SK-N-SH treated with all-trans-retinoic acid at 6 μM for 48 hours (cell line): ENCODE measurements at regions not wholly inside any gene's neighbourhood (a gene's known extent, or its start where the extent isn't known, plus 50 kb on each side); places are given as distances from the start of the nearest gene placed in this dataset.

Experiments
- ATAC-seq: fragments of 200-7000 bp; cut with Tn5 transposase; 3 replicates; pipeline ENCODE4 v1.9.1; 2020; ENCODE audit warnings: mild to moderate bottlenecking, moderate library complexity
- ARNTL ChIP-seq: fragments of 450-650 bp; formaldehyde crosslinking; IDR thresholded peaks from 2 replicates; pipeline ENCODE4 v1.5.0; 2020; ENCODE audit warnings: low read depth, mild to moderate bottlenecking, moderate library complexity, borderline replicate concordance
- BACH2 ChIP-seq: fragments of 250-450 bp; sonication (Bioruptor Pico); IDR thresholded peaks from 2 replicates; pipeline ENCODE4 v1.9.0; 2021; ENCODE audit warnings: mild to moderate bottlenecking, borderline replicate concordance
- CSDC2 ChIP-seq: fragments of 250-450 bp; sonication (Bioruptor Pico); IDR thresholded peaks from 2 replicates; pipeline ENCODE4 v1.5.0; 2020; ENCODE audit warnings: mild to moderate bottlenecking, moderate library complexity
- ESRRG ChIP-seq: fragments of 250-450 bp; sonication (Bioruptor Pico); IDR thresholded peaks from 2 replicates; pipeline ENCODE4 v1.6.1; 2021; ENCODE audit warnings: mild to moderate bottlenecking
- ISL1 ChIP-seq: fragments of 250-450 bp; sonication (Bioruptor Pico); IDR thresholded peaks from 2 replicates; pipeline ENCODE4 v2.1.2; 2022; ENCODE audit warnings: mild to moderate bottlenecking, moderate library complexity
- OSR1 ChIP-seq: fragments of 250-450 bp; sonication (Bioruptor Pico); IDR thresholded peaks from 2 replicates; pipeline ENCODE4 v1.8.0; 2022; ENCODE audit warnings: moderate library complexity, mild to moderate bottlenecking, inconsistent platforms
- PPARA ChIP-seq: fragments of 250-450 bp; sonication (Bioruptor Pico); IDR thresholded peaks from 2 replicates; pipeline ENCODE4 v1.5.0; 2020; ENCODE audit warnings: mild to moderate bottlenecking, borderline replicate concordance
- RARB ChIP-seq: fragments of 250-450 bp; sonication (Bioruptor Pico); IDR thresholded peaks from 2 replicates; pipeline ENCODE4 v1.8.0; 2021; ENCODE audit warnings: mild to moderate bottlenecking, moderate library complexity
- SNAI2 ChIP-seq: fragments of 250-450 bp; sonication (Bioruptor Pico); IDR thresholded peaks from 2 replicates; pipeline ENCODE4 v1.5.0; 2020; ENCODE audit warnings: mild to moderate bottlenecking, moderate library complexity
- TCF4 ChIP-seq: fragments of 250-450 bp; sonication (Bioruptor Pico); IDR thresholded peaks from 2 replicates; pipeline ENCODE4 v1.8.0; 2021; ENCODE audit warnings: mild to moderate bottlenecking, moderate library complexity, borderline replicate concordance
- TOX ChIP-seq: fragments of 250-450 bp; sonication (Bioruptor Pico); IDR thresholded peaks from 2 replicates; pipeline ENCODE4 v1.8.0; 2021; ENCODE audit warnings: mild to moderate bottlenecking, moderate library complexity, borderline replicate concordance
- ZC3H10 ChIP-seq: fragments of 250-450 bp; sonication (Bioruptor Pico); IDR thresholded peaks from 2 replicates; pipeline ENCODE4 v1.5.1; 2021; ENCODE audit warnings: mild to moderate bottlenecking, moderate library complexity
- ZFP3 ChIP-seq: fragments of 250-450 bp; sonication (Bioruptor Pico); IDR thresholded peaks from 2 replicates; pipeline ENCODE4 v1.5.0; 2020; ENCODE audit warnings: mild to moderate bottlenecking, moderate library complexity
- ZNF565 ChIP-seq: fragments of 450-650 bp; formaldehyde crosslinking; conservative IDR thresholded peaks from 2 replicates; pipeline ENCODE4 v1.5.0; 2020; ENCODE audit warnings: low read depth, mild to moderate bottlenecking, moderate library complexity
- ZNF70 ChIP-seq: fragments of 450-650 bp; formaldehyde crosslinking; IDR thresholded peaks from 2 replicates; pipeline ENCODE4 v1.5.0; 2020; ENCODE audit warnings: mild to moderate bottlenecking, moderate library complexity
- ZNF8 ChIP-seq: fragments of 450-650 bp; formaldehyde crosslinking; IDR thresholded peaks from 2 replicates; pipeline ENCODE4 v1.5.0; 2020; ENCODE audit warnings: mild to moderate bottlenecking, moderate library complexity
- TF ChIP-seq, protein P1 (sequence below): fragments of 250-450 bp; sonication (Bioruptor Pico); IDR thresholded peaks from 2 replicates; pipeline ENCODE4 v1.8.0; 2021; ENCODE audit warnings: low read depth, mild to moderate bottlenecking, moderate library complexity, borderline replicate concordance
- TF ChIP-seq, protein P2 (sequence below): fragments of 250-450 bp; sonication (Bioruptor Pico); IDR thresholded peaks from 2 replicates; pipeline ENCODE4 v1.5.0; 2020; ENCODE audit warnings: mild to moderate bottlenecking, moderate library complexity
- TF ChIP-seq, protein P3 (sequence below): fragments of 250-450 bp; sonication (Bioruptor Pico); IDR thresholded peaks from 2 replicates; pipeline ENCODE4 v1.8.0; 2020; ENCODE audit warnings: mild to moderate bottlenecking, moderate library complexity, borderline replicate concordance
- TF ChIP-seq, protein P4 (sequence below): fragments of 250-450 bp; sonication (Bioruptor Pico); IDR thresholded peaks from 2 replicates; pipeline ENCODE4 v1.5.1; 2021; ENCODE audit warnings: mild to moderate bottlenecking, moderate library complexity

DNA sequence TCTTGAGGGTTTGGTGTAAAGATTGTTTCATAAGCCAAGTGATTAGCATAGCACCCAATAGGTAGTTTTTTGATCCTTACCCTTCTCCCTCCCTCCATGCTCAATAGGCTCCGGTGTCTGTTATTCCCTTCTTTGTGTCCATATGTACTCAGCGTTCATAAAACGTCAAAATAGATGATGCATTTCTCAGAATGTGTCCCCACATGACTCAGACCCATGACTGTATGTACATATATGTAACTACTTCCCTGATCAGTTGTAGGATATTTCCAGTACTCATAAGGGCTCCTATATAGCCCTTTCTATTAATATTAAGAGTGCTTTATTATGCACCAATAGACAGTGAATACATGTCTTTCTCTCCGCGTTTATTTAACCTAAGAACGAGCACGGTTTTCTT lies 466.9 kb downstream of the KIF20B start:
- no peak for TF ChIP-seq PPARA (CRISPR knock-in tag)
- no peak for TF ChIP-seq ISL1
- no peak for TF ChIP-seq ZNF565 (CRISPR knock-in tag)
- no peak for TF ChIP-seq ARNTL
- ATAC-seq: no peak

DNA sequence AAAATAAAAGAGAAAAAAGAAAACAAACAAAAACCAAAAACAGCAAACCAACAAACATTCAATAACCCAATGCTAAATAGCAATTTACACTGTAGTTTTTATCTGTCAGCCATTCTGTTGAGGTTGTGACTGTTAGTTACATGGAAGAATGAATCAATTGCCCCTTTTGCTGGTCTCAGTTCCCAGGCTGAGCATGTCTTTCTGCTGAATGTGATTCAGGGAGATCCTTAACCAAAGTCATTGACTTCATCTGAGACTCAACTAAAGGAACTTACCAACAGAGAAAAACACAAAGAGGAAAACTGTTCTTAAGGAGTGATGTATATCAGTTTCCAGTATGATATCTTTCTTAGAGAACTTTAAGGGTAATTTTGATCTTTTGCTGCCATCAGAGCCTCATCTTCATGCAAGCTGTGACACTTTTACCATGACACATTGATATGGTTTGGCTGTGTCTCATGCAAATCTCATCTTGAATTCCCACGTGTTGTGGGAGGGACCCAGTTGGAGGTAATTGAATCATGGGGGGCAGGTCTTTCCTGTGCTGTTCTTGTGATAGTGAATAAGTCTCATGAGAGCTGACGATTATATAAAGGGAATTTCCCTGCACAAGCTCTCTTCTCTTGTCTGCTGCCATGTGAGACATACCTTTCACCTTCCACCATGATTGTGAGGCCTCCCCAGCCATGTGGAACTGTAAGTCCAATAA lies 469.8 kb downstream of the KIF20B start:
- TF ChIP-seq CSDC2 (CRISPR knock-in tag) (no peak), PPARA (CRISPR knock-in tag) (no peak), SNAI2 (CRISPR knock-in tag) (no peak), ISL1 (no peak), ZC3H10 (CRISPR knock-in tag) (no peak), ESRRG (CRISPR knock-in tag) (no peak), ZNF8 (CRISPR knock-in tag) (no peak)
- TF ChIP-seq, protein P1, sequence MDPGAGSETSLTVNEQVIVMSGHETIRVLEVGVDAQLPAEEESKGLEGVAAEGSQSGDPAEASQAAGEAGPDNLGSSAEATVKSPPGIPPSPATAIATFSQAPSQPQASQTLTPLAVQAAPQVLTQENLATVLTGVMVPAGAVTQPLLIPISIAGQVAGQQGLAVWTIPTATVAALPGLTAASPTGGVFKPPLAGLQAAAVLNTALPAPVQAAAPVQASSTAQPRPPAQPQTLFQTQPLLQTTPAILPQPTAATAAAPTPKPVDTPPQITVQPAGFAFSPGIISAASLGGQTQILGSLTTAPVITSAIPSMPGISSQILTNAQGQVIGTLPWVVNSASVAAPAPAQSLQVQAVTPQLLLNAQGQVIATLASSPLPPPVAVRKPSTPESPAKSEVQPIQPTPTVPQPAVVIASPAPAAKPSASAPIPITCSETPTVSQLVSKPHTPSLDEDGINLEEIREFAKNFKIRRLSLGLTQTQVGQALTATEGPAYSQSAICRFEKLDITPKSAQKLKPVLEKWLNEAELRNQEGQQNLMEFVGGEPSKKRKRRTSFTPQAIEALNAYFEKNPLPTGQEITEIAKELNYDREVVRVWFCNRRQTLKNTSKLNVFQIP: no peak
- no peak for ATAC-seq

DNA sequence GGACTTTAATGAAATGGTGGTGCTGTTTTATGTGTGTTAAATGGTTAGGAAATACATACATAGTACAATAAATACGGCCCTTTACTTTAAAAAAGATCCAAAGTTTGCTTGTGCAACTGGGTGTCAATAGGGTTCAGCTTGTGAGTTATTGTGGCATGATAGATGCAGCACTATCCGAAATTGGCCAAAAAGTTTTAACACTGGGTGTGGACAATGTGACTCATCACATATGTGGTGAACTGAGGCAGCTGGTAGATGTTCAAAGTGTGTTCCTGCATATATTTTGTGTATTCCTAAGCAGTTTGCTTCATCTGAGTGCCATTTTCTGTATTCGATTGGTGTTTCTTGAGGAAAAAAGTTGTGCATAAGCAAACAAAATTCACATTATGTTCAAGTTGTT lies 473.1 kb downstream of the KIF20B start:
- TF ChIP-seq PPARA (CRISPR knock-in tag) (no peak), ARNTL (no peak), TCF4 (CRISPR knock-in tag) (no peak), ZNF565 (CRISPR knock-in tag) (no peak), TOX (CRISPR knock-in tag) (no peak)
- TF ChIP-seq, protein P2, sequence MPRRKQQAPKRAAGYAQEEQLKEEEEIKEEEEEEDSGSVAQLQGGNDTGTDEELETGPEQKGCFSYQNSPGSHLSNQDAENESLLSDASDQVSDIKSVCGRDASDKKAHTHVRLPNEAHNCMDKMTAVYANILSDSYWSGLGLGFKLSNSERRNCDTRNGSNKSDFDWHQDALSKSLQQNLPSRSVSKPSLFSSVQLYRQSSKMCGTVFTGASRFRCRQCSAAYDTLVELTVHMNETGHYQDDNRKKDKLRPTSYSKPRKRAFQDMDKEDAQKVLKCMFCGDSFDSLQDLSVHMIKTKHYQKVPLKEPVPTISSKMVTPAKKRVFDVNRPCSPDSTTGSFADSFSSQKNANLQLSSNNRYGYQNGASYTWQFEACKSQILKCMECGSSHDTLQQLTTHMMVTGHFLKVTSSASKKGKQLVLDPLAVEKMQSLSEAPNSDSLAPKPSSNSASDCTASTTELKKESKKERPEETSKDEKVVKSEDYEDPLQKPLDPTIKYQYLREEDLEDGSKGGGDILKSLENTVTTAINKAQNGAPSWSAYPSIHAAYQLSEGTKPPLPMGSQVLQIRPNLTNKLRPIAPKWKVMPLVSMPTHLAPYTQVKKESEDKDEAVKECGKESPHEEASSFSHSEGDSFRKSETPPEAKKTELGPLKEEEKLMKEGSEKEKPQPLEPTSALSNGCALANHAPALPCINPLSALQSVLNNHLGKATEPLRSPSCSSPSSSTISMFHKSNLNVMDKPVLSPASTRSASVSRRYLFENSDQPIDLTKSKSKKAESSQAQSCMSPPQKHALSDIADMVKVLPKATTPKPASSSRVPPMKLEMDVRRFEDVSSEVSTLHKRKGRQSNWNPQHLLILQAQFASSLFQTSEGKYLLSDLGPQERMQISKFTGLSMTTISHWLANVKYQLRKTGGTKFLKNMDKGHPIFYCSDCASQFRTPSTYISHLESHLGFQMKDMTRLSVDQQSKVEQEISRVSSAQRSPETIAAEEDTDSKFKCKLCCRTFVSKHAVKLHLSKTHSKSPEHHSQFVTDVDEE (CRISPR knock-in tag): no peak
- TF ChIP-seq, protein P1: no peak
- TF ChIP-seq, protein P3, sequence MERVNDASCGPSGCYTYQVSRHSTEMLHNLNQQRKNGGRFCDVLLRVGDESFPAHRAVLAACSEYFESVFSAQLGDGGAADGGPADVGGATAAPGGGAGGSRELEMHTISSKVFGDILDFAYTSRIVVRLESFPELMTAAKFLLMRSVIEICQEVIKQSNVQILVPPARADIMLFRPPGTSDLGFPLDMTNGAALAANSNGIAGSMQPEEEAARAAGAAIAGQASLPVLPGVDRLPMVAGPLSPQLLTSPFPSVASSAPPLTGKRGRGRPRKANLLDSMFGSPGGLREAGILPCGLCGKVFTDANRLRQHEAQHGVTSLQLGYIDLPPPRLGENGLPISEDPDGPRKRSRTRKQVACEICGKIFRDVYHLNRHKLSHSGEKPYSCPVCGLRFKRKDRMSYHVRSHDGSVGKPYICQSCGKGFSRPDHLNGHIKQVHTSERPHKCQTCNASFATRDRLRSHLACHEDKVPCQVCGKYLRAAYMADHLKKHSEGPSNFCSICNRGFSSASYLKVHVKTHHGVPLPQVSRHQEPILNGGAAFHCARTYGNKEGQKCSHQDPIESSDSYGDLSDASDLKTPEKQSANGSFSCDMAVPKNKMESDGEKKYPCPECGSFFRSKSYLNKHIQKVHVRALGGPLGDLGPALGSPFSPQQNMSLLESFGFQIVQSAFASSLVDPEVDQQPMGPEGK (CRISPR knock-in tag): no peak
- ATAC-seq: no peak

DNA sequence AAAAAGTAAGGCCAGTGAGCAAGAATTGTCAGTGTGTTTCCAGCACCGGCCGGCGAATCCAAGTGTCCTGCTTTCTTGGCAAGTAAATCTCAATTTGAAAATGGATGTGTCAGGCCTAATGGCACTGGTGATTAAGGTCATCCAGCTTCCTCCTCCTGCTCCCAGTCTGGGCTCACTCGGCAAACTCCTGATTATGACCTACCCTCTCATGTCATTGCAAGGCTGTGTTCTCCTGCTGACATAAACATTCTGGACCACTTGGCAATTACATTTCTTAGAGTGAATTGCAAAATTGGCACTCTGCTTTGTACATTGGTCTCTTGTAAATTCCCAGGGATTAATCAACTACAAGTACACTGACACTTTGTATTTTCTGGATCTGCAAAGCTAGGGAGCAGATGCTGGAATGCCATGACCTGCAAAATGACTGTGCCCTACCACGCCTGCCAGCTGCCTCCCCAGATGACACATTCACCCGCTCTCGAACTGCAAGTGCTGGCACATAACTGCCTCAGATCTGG lies 473.8 kb downstream of the KIF20B start:
- ATAC-seq: no peak
- TF ChIP-seq ESRRG (CRISPR knock-in tag) (no peak), ARNTL (no peak), TOX (CRISPR knock-in tag) (no peak), ZFP3 (CRISPR knock-in tag) (no peak), ZNF565 (CRISPR knock-in tag) (no peak), ZNF70 (no peak), ZC3H10 (CRISPR knock-in tag) (no peak), BACH2 (CRISPR knock-in tag) (no peak), TCF4 (CRISPR knock-in tag) (no peak), RARB (CRISPR knock-in tag) (no peak), OSR1 (no peak)
- TF ChIP-seq, protein P2 (CRISPR knock-in tag): no peak
- TF ChIP-seq, protein P4, sequence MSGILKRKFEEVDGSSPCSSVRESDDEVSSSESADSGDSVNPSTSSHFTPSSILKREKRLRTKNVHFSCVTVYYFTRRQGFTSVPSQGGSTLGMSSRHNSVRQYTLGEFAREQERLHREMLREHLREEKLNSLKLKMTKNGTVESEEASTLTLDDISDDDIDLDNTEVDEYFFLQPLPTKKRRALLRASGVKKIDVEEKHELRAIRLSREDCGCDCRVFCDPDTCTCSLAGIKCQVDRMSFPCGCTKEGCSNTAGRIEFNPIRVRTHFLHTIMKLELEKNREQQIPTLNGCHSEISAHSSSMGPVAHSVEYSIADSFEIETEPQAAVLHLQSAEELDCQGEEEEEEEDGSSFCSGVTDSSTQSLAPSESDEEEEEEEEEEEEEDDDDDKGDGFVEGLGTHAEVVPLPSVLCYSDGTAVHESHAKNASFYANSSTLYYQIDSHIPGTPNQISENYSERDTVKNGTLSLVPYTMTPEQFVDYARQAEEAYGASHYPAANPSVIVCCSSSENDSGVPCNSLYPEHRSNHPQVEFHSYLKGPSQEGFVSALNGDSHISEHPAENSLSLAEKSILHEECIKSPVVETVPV (CRISPR knock-in tag): no peak
- TF ChIP-seq, protein P1: no peak
